IMR-90 (cell line): ENCODE measurements at regions not wholly inside any gene's neighbourhood (a gene's known extent, or its start where the extent isn't known, plus 50 kb on each side); places are given as distances from the start of the nearest gene placed in this dataset.

Experiments used
- ATAC-seq: fragments of 200-7000 bp; cut with Tn5 transposase; 2 replicates; pipeline ENCODE4 v1.9.1; 2020; ENCODE audit warnings: low read depth, mild to moderate bottlenecking, moderate library complexity
- BruUV-seq: library from RNA; stranded (reverse); fragments of 400-500 nt; replicated peaks from 2 replicates; lab custom pipeline; 2021; lab: Mats Ljungman, UMichigan
- CTCF ChIA-PET: fragments of 300-600 bp; formaldehyde crosslinking; extraction: SDS; loops from one replicate; lab custom pipeline; 2021; ENCODE audit warnings: antibody characterized with exemption; lab: Yijun Ruan, JAX
- POLR2A ChIA-PET: fragments of 300-600 bp; sonication (Branson Sonifier 250); formaldehyde crosslinking; loops from one replicate; lab custom pipeline; 2022; ENCODE audit warnings: antibody characterized with exemption; ENCODE audit not compliant: unreplicated experiment; lab: Charles Lee
- DNase-seq: peaks from one replicate; pipeline ENCODE4 v3.0.0; 2013
- H2AFZ ChIP-seq: replicated peaks from 2 replicates; pipeline ENCODE3; 2013; ENCODE audit warnings: low read length, mild to moderate bottlenecking; ENCODE audit not compliant: poor library complexity
- H2AK5ac ChIP-seq: 2 replicates; pipeline ENCODE4 v1.6.1; 2013; ENCODE audit warnings: low read depth, low read length, inconsistent platforms
- H2AK9ac ChIP-seq: replicated peaks from 2 replicates; pipeline ENCODE3; 2013; ENCODE audit warnings: mild to moderate bottlenecking, low read depth, low read length, moderate library complexity; ENCODE audit not compliant: poor library complexity
- H2BK120ac ChIP-seq: 2 replicates; pipeline ENCODE4 v1.6.1; 2013; ENCODE audit warnings: low read depth, low read length, inconsistent platforms
- H2BK15ac ChIP-seq: 3 replicates; pipeline ENCODE4 v1.6.1; 2013; ENCODE audit warnings: low read depth, low read length, inconsistent platforms
- H2BK20ac ChIP-seq: 2 replicates; pipeline ENCODE4 v1.6.1; 2013; ENCODE audit warnings: low read depth, mild to moderate bottlenecking, inconsistent platforms, low read length, moderate library complexity
- H2BK5ac ChIP-seq: 2 replicates; pipeline ENCODE4 v1.6.1; 2013; ENCODE audit warnings: mild to moderate bottlenecking, low read depth, low read length, inconsistent platforms; ENCODE audit not compliant: poor library complexity, severe bottlenecking
- H3K14ac ChIP-seq: replicated peaks from 2 replicates; pipeline ENCODE4 v1.6.1; 2013; ENCODE audit warnings: low read depth, low read length, inconsistent platforms
- H3K18ac ChIP-seq: 2 replicates; pipeline ENCODE4 v1.6.1; 2013; ENCODE audit warnings: low read depth, low read length, control low read depth
- H3K23ac ChIP-seq: 2 replicates; pipeline ENCODE4 v1.6.1; 2013; ENCODE audit warnings: low read depth, low read length, inconsistent platforms
- H3K27ac ChIP-seq: 2 replicates; pipeline ENCODE4 v1.5.1; 2013; ENCODE audit warnings: mild to moderate bottlenecking, control low read depth, low read length; ENCODE audit not compliant: insufficient read depth
- H3K27me3 ChIP-seq: 2 replicates; pipeline ENCODE4 v1.6.1; 2013; ENCODE audit warnings: low read length; ENCODE audit not compliant: control insufficient read depth, insufficient read depth
- H3K36me3 ChIP-seq: 2 replicates; pipeline ENCODE4 v1.6.1; 2013; ENCODE audit warnings: low read length, mixed read lengths; ENCODE audit not compliant: control insufficient read depth, insufficient read depth
- H3K4ac ChIP-seq: 2 replicates; pipeline ENCODE4 v1.6.1; 2013; ENCODE audit warnings: low read depth, low read length, inconsistent platforms
- H3K4me1 ChIP-seq: 2 replicates; pipeline ENCODE4 v1.6.1; 2013; ENCODE audit warnings: low read length, mixed read lengths; ENCODE audit not compliant: control insufficient read depth, insufficient read depth
- H3K4me2 ChIP-seq: 2 replicates; pipeline ENCODE4 v1.6.1; 2013; ENCODE audit warnings: low read depth, mild to moderate bottlenecking, control low read depth, low read length, moderate library complexity
- H3K4me3 ChIP-seq: 2 replicates; pipeline ENCODE4 v1.5.1; 2013; ENCODE audit warnings: low read depth, mild to moderate bottlenecking, control low read depth, low read length, moderate library complexity; ENCODE audit not compliant: insufficient read depth
- H3K56ac ChIP-seq: 2 replicates; pipeline ENCODE4 v1.6.1; 2013; ENCODE audit warnings: low read length, inconsistent platforms; ENCODE audit not compliant: insufficient read depth; ENCODE audit errors: extremely low read depth
- H3K79me1 ChIP-seq, 2 experiments: 2 replicates each; pipeline ENCODE4 v1.6.1; 2013; ENCODE audit warnings: low read length in 2 of 2, inconsistent platforms in 1 of 2, low read depth in 1 of 2
- H3K9ac ChIP-seq: 2 replicates; pipeline ENCODE4 v1.6.1; 2013; ENCODE audit warnings: low read depth, low read length, control low read depth
- H3K9me1 ChIP-seq: 2 replicates; pipeline ENCODE4 v1.6.1; 2013; ENCODE audit warnings: low read length, inconsistent platforms; ENCODE audit not compliant: insufficient read depth
- H3K9me3 ChIP-seq: 2 replicates; pipeline ENCODE4 v1.6.1; 2013; ENCODE audit warnings: low read length; ENCODE audit not compliant: control insufficient read depth, insufficient read depth
- H4K20me1 ChIP-seq: 2 replicates; pipeline ENCODE4 v1.6.1; 2013; ENCODE audit warnings: low read length, inconsistent platforms; ENCODE audit not compliant: insufficient read depth
- H4K5ac ChIP-seq: 2 replicates; pipeline ENCODE4 v1.6.1; 2013; ENCODE audit warnings: mild to moderate bottlenecking, low read depth, low read length, control low read depth
- H4K8ac ChIP-seq, 2 experiments: 2 replicates each; pipeline ENCODE4 v1.6.1; 2013; ENCODE audit warnings: low read depth in 2 of 2, low read length in 2 of 2, control low read depth in 1 of 2, inconsistent platforms in 1 of 2
- H4K91ac ChIP-seq: 2 replicates; pipeline ENCODE4 v1.6.1; 2013; ENCODE audit warnings: low read depth, low read length, inconsistent platforms; ENCODE audit not compliant: insufficient read depth
- CEBPB ChIP-seq: IDR thresholded peaks from 2 replicates; pipeline ENCODE4 v1.6.1; 2012; ENCODE audit warnings: low read depth, low read length, improper control_type of control experiment
- CHD1 ChIP-seq: IDR thresholded peaks from 2 replicates; pipeline ENCODE4 v1.6.1; 2012; ENCODE audit warnings: low read depth, low read length, improper control_type of control experiment
- ELK1 ChIP-seq: fragments of 150-350 bp; IDR thresholded peaks from 2 replicates; pipeline ENCODE4 v1.6.1; 2016; ENCODE audit warnings: low read depth, mild to moderate bottlenecking, low read length, moderate library complexity, borderline replicate concordance
- FOS ChIP-seq: fragments of 150-350 bp; IDR thresholded peaks from 2 replicates; pipeline ENCODE4 v1.6.1; 2016; ENCODE audit warnings: low read depth, low read length
- MAFK ChIP-seq: IDR thresholded peaks from 2 replicates; pipeline ENCODE4 v1.6.1; 2012; ENCODE audit warnings: low read depth, low read length, improper control_type of control experiment
- NFE2L2 ChIP-seq: fragments of 150-350 bp; IDR thresholded peaks from 2 replicates; pipeline ENCODE4 v1.6.1; 2016; ENCODE audit warnings: low read depth, mild to moderate bottlenecking, low read length
- RAD21 ChIP-seq: IDR thresholded peaks from 2 replicates; pipeline ENCODE4 v1.6.1; 2012; ENCODE audit warnings: low read length, improper control_type of control experiment
- RCOR1 ChIP-seq: IDR thresholded peaks from 2 replicates; pipeline ENCODE4 v1.6.1; 2012; ENCODE audit warnings: mild to moderate bottlenecking, low read length, improper control_type of control experiment; ENCODE audit not compliant: insufficient replicate concordance
- RFX5 ChIP-seq: IDR thresholded peaks from 2 replicates; pipeline ENCODE4 v1.8.0; 2012; ENCODE audit warnings: low read depth, mild to moderate bottlenecking, low read length, moderate library complexity
- SMC3 ChIP-seq: fragments of 150-350 bp; IDR thresholded peaks from 2 replicates; pipeline ENCODE4 v1.6.1; 2016; ENCODE audit warnings: low read depth, mild to moderate bottlenecking, antibody characterized with exemption, low read length, moderate library complexity
- USF2 ChIP-seq: fragments of 150-350 bp; IDR thresholded peaks from 2 replicates; pipeline ENCODE4 v1.6.1; 2017; ENCODE audit warnings: mild to moderate bottlenecking, antibody characterized with exemption, low read length, low read depth
- WGBS, 2 experiments: methylation state at CpG; one replicate each; pipeline versions ENCODE4 v1.1.5 to v1.1.7; 2013; ENCODE audit warnings: missing lambda C conversion rate in 2 of 2; ENCODE audit not compliant: insufficient read length in 1 of 2; ENCODE audit errors: extremely low coverage in 2 of 2; 5-methylcytosine and 5-hydroxymethylcytosine counted together
- dilution Hi-C: fragments of 300-500 bp; cut with HindIII; formaldehyde crosslinking; loops from one replicate; pipeline ENCODE4 v1.14.3; 2018; ENCODE audit warnings: low sequenced_read_pairs; ENCODE audit not compliant: unreplicated experiment
- in situ Hi-C: fragments of 300-500 bp; cut with MboI; formaldehyde crosslinking; loops from 3 replicates; pipeline ENCODE4 v1.14.3; 2019; ENCODE audit warnings: low sequenced_read_pairs, inconsistent platforms, mixed read lengths
- intact Hi-C: fragments of 100-400 bp; cut with micrococcal nuclease; formaldehyde crosslinking; loops from 2 replicates; pipeline ENCODE4 v1.10.0; 2022

- H3K36me3 ChIP-seq, result no peaks in the 10 kb centered on the region
- DNase-seq (peak; percentile 95), ATAC-seq (peak; percentile 90)
- TF ChIP-seq USF2, result no peak
- no peak for TF ChIP-seq SMC3
- TF ChIP-seq CEBPB, result peak; percentile 63
- TF ChIP-seq NFE2L2, result no peak
- no peak for TF ChIP-seq CHD1
- TF ChIP-seq MAFK, result no peak
- TF ChIP-seq RCOR1, result no peak
- no peak for TF ChIP-seq ELK1
- peak; percentile 55 for TF ChIP-seq FOS
- no peak; the same call in 1 of the 2 replicates for TF ChIP-seq RAD21
- no peak for TF ChIP-seq RFX5
- no TSS peak for BruUV-seq
- H3K14ac ChIP-seq, result peak overlapping the region; percentile 94
- dilution Hi-C loops, result no loop called here
- peak overlapping the region; percentile 46; the same call in 1 of the 2 replicates for H3K9ac ChIP-seq
- in situ Hi-C loops, result no loop called here
- H2BK15ac ChIP-seq, result peak overlapping the region; percentile 67; the same call in 1 of the 3 replicates
- peak overlapping the region; percentile 63 for H3K27ac ChIP-seq
- H2AK5ac ChIP-seq, result peak overlapping the region; percentile 88
- H3K23ac ChIP-seq, result peak overlapping the region; percentile 98
- H4K5ac ChIP-seq, result peak overlapping the region; percentile 80; the same call in 1 of the 2 replicates
- peak overlapping the region; percentile 95 for H3K4ac ChIP-seq
- H3K18ac ChIP-seq, result peak overlapping the region; percentile 96; the same call in 1 of the 2 replicates
- peak overlapping the region; percentile 98 for H3K56ac ChIP-seq
- POLR2A ChIA-PET, result interaction anchor here (1.0 kb wide), 1 partner anchor 111 kb away, joined by 4 read pairs; no protein-coding TSS in a partner anchor
- H4K8ac ChIP-seq, result peak overlapping the region; percentile 50 to 96; a peak in 3 of 4 replicates
- peak overlapping the region; percentile 100 for H2BK5ac ChIP-seq
- no peak overlapping the region for H2AFZ ChIP-seq
- peak overlapping the region; percentile 36; the same call in 1 of the 2 replicates for H3K4me3 ChIP-seq
- WGBS, 2 experiments, result no CpG with 5 or more reads among the region's 5 CpGs
- CTCF ChIA-PET, result interaction anchor here (2.9 kb wide), 1 partner anchor 145 kb away, joined by 12 read pairs; no protein-coding TSS in a partner anchor
- no peaks in the 10 kb centered on the region for H3K9me3 ChIP-seq
- H2BK120ac ChIP-seq, result peak overlapping the region; percentile 97
- no peaks in the 10 kb centered on the region for H4K20me1 ChIP-seq
- peaks cover 6% of the 10 kb centered on the region; the same call in 1 of the 2 replicates for H3K4me1 ChIP-seq
- H4K91ac ChIP-seq, result peak overlapping the region; percentile 73
- no peak overlapping the region for H2AK9ac ChIP-seq
- intact Hi-C loops, result loop anchor here (1.0 to 10.0 kb wide), 3 partner anchors 21 to 528 kb away; no protein-coding TSS in a partner anchor
- no peaks in the 10 kb centered on the region for H3K27me3 ChIP-seq
- peaks cover 2 to 6% of the 10 kb centered on the region in 2 experiments; a peak in 2 of 4 replicates for H3K79me1 ChIP-seq
- H3K9me1 ChIP-seq, result 0 out of 2 replicates have a peak, but pooled peaks cover 5% of the 10 kb centered on the region
- H3K4me2 ChIP-seq, result peak overlapping the region; percentile 96
- peak overlapping the region; percentile 93 for H2BK20ac ChIP-seq
Measured at GRCh38 chr4:176902710-176903323, 110.1 kb upstream of the VEGFC start.
